H1 (cell line): ENCODE measurements at regions not wholly inside any gene's neighbourhood (a gene's known extent, or its start where the extent isn't known, plus 50 kb on each side); places are given as distances from the start of the nearest gene placed in this dataset.

Experiments
- CTCF ChIA-PET: fragments of 300-600 bp; sonication (Branson Sonifier 250); formaldehyde crosslinking; loops from one replicate; lab custom pipeline; 2021; ENCODE audit not compliant: partially characterized antibody; lab: Charles Lee
- POLR2A ChIA-PET: fragments of 300-600 bp; sonication (Branson Sonifier 250); formaldehyde crosslinking; loops from one replicate; lab custom pipeline; 2021; ENCODE audit warnings: inconsistent platforms; ENCODE audit not compliant: partially characterized antibody; lab: Charles Lee
- DNase-seq, 2 experiments: peaks; one replicate each; pipeline versions ENCODE4 v3.0.0 to v3.0.0-alpha.2; 2010 to 2022; ENCODE audit warnings: low spot score in 2 of 2, low read depth in 1 of 2, mixed read lengths in 1 of 2
- FAIRE-seq: peaks from 2 replicates; lab custom pipeline; 2011; peaks lifted over from hg19 to GRCh38; lab: Jason Lieb, UNC
- H2AFZ ChIP-seq: 2 replicates; pipeline ENCODE4 v1.8.1; 2012; ENCODE audit warnings: low read length, inconsistent platforms
- H2AK5ac ChIP-seq: 2 replicates; pipeline ENCODE4 v1.6.1; 2013; ENCODE audit warnings: low read depth, low read length
- H2BK120ac ChIP-seq: replicated peaks from 2 replicates; pipeline ENCODE3; 2013; ENCODE audit warnings: low read depth, low read length, inconsistent platforms
- H2BK12ac ChIP-seq: 2 replicates; pipeline ENCODE4 v1.6.1; 2013; ENCODE audit warnings: low read depth, low read length
- H2BK15ac ChIP-seq: 2 replicates; pipeline ENCODE4 v1.6.1; 2013; ENCODE audit warnings: low read length
- H2BK20ac ChIP-seq: 2 replicates; pipeline ENCODE4 v1.6.1; 2013; ENCODE audit warnings: low read length
- H2BK5ac ChIP-seq: 2 replicates; pipeline ENCODE4 v1.6.1; 2013; ENCODE audit warnings: low read depth, low read length
- H3K14ac ChIP-seq: 2 replicates; pipeline ENCODE4 v1.6.1; 2013; ENCODE audit warnings: inconsistent platforms; ENCODE audit not compliant: insufficient read length
- H3K18ac ChIP-seq: 2 replicates; pipeline ENCODE4 v1.6.1; 2013; ENCODE audit warnings: low read length; ENCODE audit errors: extremely low read depth
- H3K23ac ChIP-seq: 2 replicates; pipeline ENCODE4 v1.6.1; 2013; ENCODE audit warnings: inconsistent platforms; ENCODE audit not compliant: insufficient read length
- H3K23me2 ChIP-seq: 2 replicates; pipeline ENCODE4 v1.6.1; 2013; ENCODE audit warnings: low read depth, low read length
- H3K27ac ChIP-seq: 2 replicates; pipeline ENCODE4 v1.6.1; 2011; ENCODE audit warnings: low read depth, low read length, inconsistent platforms
- H3K27me3 ChIP-seq, 4 experiments: replicated peaks in 1 of 4; 1 replicate in 1 of 4; 2 replicates in 3 of 4; pipeline versions ENCODE4 v1.6.1 to v1.8.1; 2011 to 2013; ENCODE audit warnings: low read length in 3 of 4, mild to moderate bottlenecking in 3 of 4, inconsistent platforms in 2 of 4, mixed read lengths in 2 of 4, moderate library complexity in 1 of 4; ENCODE audit not compliant: control insufficient read depth in 3 of 4, insufficient read depth in 3 of 4; ENCODE audit errors: extremely low read depth in 1 of 4
- H3K36me3 ChIP-seq, 4 experiments: 2 replicates each; pipeline versions ENCODE4 v1.6.1 to v1.8.1; 2011 to 2013; ENCODE audit warnings: mild to moderate bottlenecking in 4 of 4, low read length in 3 of 4, moderate library complexity in 2 of 4, control low read depth in 1 of 4, inconsistent platforms in 1 of 4; ENCODE audit not compliant: insufficient read depth in 4 of 4, control insufficient read depth in 2 of 4
- H3K4ac ChIP-seq: replicated peaks from 2 replicates; pipeline ENCODE3; 2013; ENCODE audit warnings: low read length, low read depth, mixed read lengths, inconsistent platforms; ENCODE audit not compliant: insufficient read length
- H3K4me1 ChIP-seq, 4 experiments: replicated peaks in 1 of 4; 1 replicate in 1 of 4; 2 replicates in 3 of 4; pipeline versions ENCODE4 v1.6.1 to v1.8.1; 2011 to 2013; ENCODE audit warnings: low read length in 3 of 4, inconsistent platforms in 2 of 4, mixed read lengths in 1 of 4; ENCODE audit not compliant: insufficient read depth in 4 of 4, control insufficient read depth in 3 of 4
- H3K4me2 ChIP-seq, 2 experiments: 2 replicates each; pipeline versions ENCODE4 v1.6.1 to v1.8.1; 2011 to 2013; ENCODE audit warnings: low read depth in 2 of 2, low read length in 2 of 2, control low read depth in 1 of 2, inconsistent platforms in 1 of 2, mild to moderate bottlenecking in 1 of 2; ENCODE audit not compliant: insufficient read depth in 1 of 2
- H3K4me3 ChIP-seq, 4 experiments: fragments of 200-600, 300-600 bp in 1 of 4; sonication (generic), shearing (Covaris generic), sonication (Bioruptor Twin) in 1 of 4; 2 replicates each; pipeline versions ENCODE4 v1.5.1 to v1.8.1; 2011 to 2016; ENCODE audit warnings: low read length in 4 of 4, low read depth in 3 of 4, control low read depth in 2 of 4, inconsistent platforms in 2 of 4, mild to moderate bottlenecking in 2 of 4, mixed read lengths in 1 of 4, moderate library complexity in 1 of 4; ENCODE audit not compliant: insufficient read depth in 2 of 4; ENCODE audit errors: extremely low read depth in 1 of 4
- H3K56ac ChIP-seq: replicated peaks from 2 replicates; pipeline ENCODE3; 2013; ENCODE audit warnings: low read depth, mild to moderate bottlenecking, mixed read lengths, low read length, inconsistent platforms; ENCODE audit not compliant: insufficient read length
- H3K79me1 ChIP-seq: 2 replicates; pipeline ENCODE4 v1.6.1; 2013; ENCODE audit warnings: low read depth, low read length, control low read depth
- H3K79me2 ChIP-seq, 2 experiments: 2 replicates each; pipeline versions ENCODE4 v1.6.1 to v1.8.1; 2012 to 2013; ENCODE audit warnings: low read length in 2 of 2, mild to moderate bottlenecking in 2 of 2, inconsistent platforms in 1 of 2; ENCODE audit not compliant: insufficient read depth in 2 of 2, control insufficient read depth in 1 of 2
- H3K9ac ChIP-seq, 4 experiments: replicated peaks in 1 of 4; 1 replicate in 1 of 4; 2 replicates in 3 of 4; pipeline versions ENCODE4 v1.6.1 to v1.8.1; 2011 to 2013; ENCODE audit warnings: low read depth in 3 of 4, low read length in 3 of 4, control low read depth in 2 of 4, mild to moderate bottlenecking in 2 of 4, moderate library complexity in 2 of 4, inconsistent platforms in 1 of 4; ENCODE audit errors: extremely low read depth in 1 of 4
- H3K9me3 ChIP-seq, 2 experiments: 2 replicates each; pipeline versions ENCODE4 v1.6.1 to v1.8.1; 2012 to 2013; ENCODE audit warnings: mild to moderate bottlenecking in 2 of 2, moderate library complexity in 2 of 2, control low read depth in 1 of 2, inconsistent platforms in 1 of 2, low read depth in 1 of 2, low read length in 1 of 2, mixed read lengths in 1 of 2; ENCODE audit not compliant: insufficient read depth in 2 of 2
- H4K20me1 ChIP-seq, 2 experiments: replicated peaks in 1 of 2; 2 replicates each; pipeline versions ENCODE3 to v1.8.1; 2011 to 2013; ENCODE audit warnings: inconsistent platforms in 2 of 2, low read length in 2 of 2, mild to moderate bottlenecking in 1 of 2; ENCODE audit not compliant: insufficient read depth in 2 of 2, control insufficient read depth in 1 of 2
- H4K5ac ChIP-seq: 2 replicates; pipeline ENCODE4 v1.6.1; 2013; ENCODE audit warnings: low read length, low read depth, mixed read lengths, inconsistent platforms; ENCODE audit not compliant: insufficient read length
- H4K8ac ChIP-seq: 2 replicates; pipeline ENCODE4 v1.8.0; 2013; ENCODE audit warnings: mild to moderate bottlenecking, moderate library complexity, low read length, inconsistent platforms; ENCODE audit not compliant: insufficient read depth; ENCODE audit errors: extremely low read depth
- H4K91ac ChIP-seq: replicated peaks from 2 replicates; pipeline ENCODE3; 2013; ENCODE audit warnings: low read length, mixed read lengths, inconsistent platforms; ENCODE audit not compliant: insufficient read length
- BACH1 ChIP-seq: IDR thresholded peaks from 2 replicates; pipeline ENCODE4 v1.6.1; 2012; ENCODE audit warnings: low read length, improper control_type of control experiment
- CBX8 ChIP-seq: fragments of 300-800, 300-1000 bp; sonication (generic); IDR thresholded peaks from 2 replicates; pipeline ENCODE4 v1.7.1; 2016; ENCODE audit warnings: low read depth, low read length, borderline replicate concordance
- CHD2 ChIP-seq: IDR thresholded peaks from 2 replicates; pipeline ENCODE4 v1.6.1; 2012; ENCODE audit warnings: low read length, improper control_type of control experiment
- EP300 ChIP-seq, 2 experiments: IDR thresholded peaks; 1 replicate in 1 of 2; 2 replicates in 1 of 2; pipeline ENCODE4 v1.6.1; 2011 to 2012; ENCODE audit warnings: low read depth in 2 of 2, low read length in 2 of 2, mild to moderate bottlenecking in 2 of 2, borderline replicate concordance in 1 of 2, inconsistent platforms in 1 of 2, moderate library complexity in 1 of 2
- KDM4A ChIP-seq: IDR thresholded peaks from one replicate; pipeline ENCODE4 v1.7.1; 2012; ENCODE audit warnings: low read depth, mild to moderate bottlenecking, moderate library complexity, low read length, inconsistent platforms; ENCODE audit not compliant: severe bottlenecking
- MAFK ChIP-seq: IDR thresholded peaks from 2 replicates; pipeline ENCODE4 v1.6.1; 2012; ENCODE audit warnings: low read depth, mild to moderate bottlenecking, improper control_type of control experiment, low read length
- POU5F1 ChIP-seq: IDR thresholded peaks from 2 replicates; pipeline ENCODE4 v1.6.1; 2011; ENCODE audit warnings: low read depth, mild to moderate bottlenecking, low read length, moderate library complexity
- RFX5 ChIP-seq: IDR thresholded peaks from 2 replicates; pipeline ENCODE4 v1.6.1; 2011; ENCODE audit warnings: low read depth, low read length, improper control_type of control experiment, borderline replicate concordance
- SAP30 ChIP-seq: fragments of 300-600 bp; sonication (generic); IDR thresholded peaks from 2 replicates; pipeline ENCODE4 v1.7.1; 2012; ENCODE audit warnings: low read length, moderate library complexity, mild to moderate bottlenecking, inconsistent platforms; ENCODE audit not compliant: insufficient read depth, insufficient replicate concordance
- SP1 ChIP-seq: IDR thresholded peaks from 2 replicates; pipeline ENCODE4 v1.6.1; 2011; ENCODE audit warnings: low read depth, low read length
- TCF12 ChIP-seq: IDR thresholded peaks from 2 replicates; pipeline ENCODE4 v1.6.1; 2011; ENCODE audit warnings: low read depth, mild to moderate bottlenecking, low read length
- TEAD4 ChIP-seq: IDR thresholded peaks from 2 replicates; pipeline ENCODE4 v1.6.1; 2012; ENCODE audit warnings: low read depth, low read length, inconsistent platforms, mixed read lengths
- YY1 ChIP-seq: IDR thresholded peaks from 2 replicates; pipeline ENCODE4 v1.6.1; 2011; ENCODE audit warnings: low read depth, mild to moderate bottlenecking, low read length
- WGBS, 2 experiments: shearing (Covaris generic) in 1 of 2; methylation state at CpG; one replicate each; pipeline versions ENCODE4 v1.1.6 to v1.1.7; 2013 to 2015; ENCODE audit warnings: low lambda C conversion rate in 2 of 2, mixed read lengths in 2 of 2, inconsistent platforms in 1 of 2, low coverage in 1 of 2, missing lambda C conversion rate in 1 of 2; ENCODE audit not compliant: insufficient replicate concordance in 2 of 2, insufficient coverage in 1 of 2, insufficient read length in 1 of 2; ENCODE audit errors: extremely low coverage in 1 of 2, missing lambda C conversion rate in 1 of 2; 5-methylcytosine and 5-hydroxymethylcytosine counted together

DNA sequence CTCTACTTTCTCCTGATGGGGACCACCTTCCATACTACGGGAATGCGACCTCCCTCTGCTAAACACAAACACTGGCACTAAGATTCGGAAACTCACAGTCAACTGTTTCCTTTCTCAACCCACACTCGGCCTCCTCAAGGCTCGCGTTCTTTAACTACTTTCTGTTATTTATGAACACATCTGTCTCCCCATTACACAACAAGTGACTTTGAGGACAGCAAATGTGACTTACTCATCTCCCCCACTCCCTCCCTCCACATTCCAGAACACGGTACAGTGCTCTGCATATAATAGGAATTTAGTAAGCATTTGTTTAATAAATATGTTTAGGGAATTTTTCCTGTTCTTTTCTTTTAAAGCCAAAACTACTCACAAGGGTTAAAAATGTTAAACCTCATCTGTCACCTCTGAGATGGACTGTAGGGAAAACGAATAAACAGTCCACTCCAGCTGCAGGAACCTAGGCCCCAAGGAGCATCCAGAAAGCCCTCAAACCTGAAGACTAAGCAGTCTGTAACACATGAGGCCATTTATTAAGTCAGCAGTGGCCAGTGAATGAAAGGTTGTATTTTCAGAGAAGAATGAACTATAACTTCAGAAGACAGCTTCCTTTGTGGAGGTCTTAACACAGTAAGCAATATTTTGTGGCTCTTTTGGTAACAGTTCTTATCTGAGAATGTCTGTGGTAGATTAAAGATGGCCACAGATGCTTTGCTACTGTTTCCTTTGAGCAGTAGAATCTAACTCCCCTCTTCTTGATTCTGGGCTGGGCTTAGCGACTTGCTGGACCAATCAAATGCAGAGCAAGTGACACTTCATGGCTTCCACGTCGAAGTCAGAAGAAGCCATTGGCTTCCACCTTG lies 209.6 kb upstream of the DTNBP1 start:
- H3K27me3 ChIP-seq: no peaks in the 10 kb centered on the region
- no peak overlapping the region for H3K4ac ChIP-seq
- no peak overlapping the region for H3K18ac ChIP-seq
- H3K9ac ChIP-seq: no peak overlapping the region
- H3K9me3 ChIP-seq: no peaks in the 10 kb centered on the region
- no peaks in the 10 kb centered on the region for H3K79me2 ChIP-seq
- no peak overlapping the region for H3K14ac ChIP-seq
- H2BK12ac ChIP-seq: no peak overlapping the region; the same call in 1 of the 2 replicates
- ChIA-PET POLR2A (interaction anchor here (0.6 kb wide), 1 partner anchor 39 kb away, joined by 3 read pairs; no protein-coding TSS in a partner anchor), CTCF (interaction anchor here (1.0 to 2.3 kb wide), 3 partner anchors 14 to 297 kb away, joined by 3 to 5 read pairs (median 4); no protein-coding TSS in a partner anchor)
- H3K36me3 ChIP-seq: no peaks in the 10 kb centered on the region
- FAIRE-seq (no peak), DNase-seq (no peak)
- H3K23me2 ChIP-seq: no peaks in the 10 kb centered on the region
- peaks cover 3 to 7% (median 5%) of the 10 kb centered on the region in 4 experiments; a peak in 4 of 7 replicates for H3K4me1 ChIP-seq
- H4K20me1 ChIP-seq: no peaks in the 10 kb centered on the region
- no peak overlapping the region for H2BK20ac ChIP-seq
- H2AFZ ChIP-seq: no peak overlapping the region
- 93% methylated on average over 11 of the region's 11 CpGs; no CpG with 5 or more reads in 1 of the 2 experiments for WGBS, 2 experiments
- H2BK120ac ChIP-seq: no peak overlapping the region
- no peak overlapping the region for H2BK15ac ChIP-seq
- H3K23ac ChIP-seq: no peak overlapping the region
- H4K5ac ChIP-seq: no peak overlapping the region
- H4K91ac ChIP-seq: no peak overlapping the region
- H4K8ac ChIP-seq: no peak overlapping the region
- H3K4me3 ChIP-seq: no peak overlapping the region
- H3K56ac ChIP-seq: no peak overlapping the region
- no peak overlapping the region for H3K4me2 ChIP-seq
- H3K79me1 ChIP-seq: no peaks in the 10 kb centered on the region
- no peak overlapping the region for H3K27ac ChIP-seq
- H2AK5ac ChIP-seq: no peak overlapping the region
- no peak overlapping the region for H2BK5ac ChIP-seq
- no peak for TF ChIP-seq RFX5
- TF ChIP-seq EP300 (IDR thresholded peaks at IDR 0.05; ENCODE audit: borderline replicate concordance in 1 of 2, low read depth in 2 of 2, low read length in 2 of 2): no peak
- no peak for TF ChIP-seq POU5F1
- TF ChIP-seq YY1: no peak
- no peak for TF ChIP-seq KDM4A
- no peak for TF ChIP-seq TCF12
- no peak for TF ChIP-seq CBX8
- TF ChIP-seq SP1: no peak
- TF ChIP-seq CHD2: no peak
- no peak for TF ChIP-seq TEAD4
- no peak for TF ChIP-seq MAFK
- no peak for TF ChIP-seq BACH1
- TF ChIP-seq SAP30: no peak
